ENCODE measurements at regions not wholly inside any gene's neighbourhood (a gene's known extent, or its start where the extent isn't known, plus 50 kb on each side); places are given as distances from the start of the nearest gene placed in this dataset.

DNA sequence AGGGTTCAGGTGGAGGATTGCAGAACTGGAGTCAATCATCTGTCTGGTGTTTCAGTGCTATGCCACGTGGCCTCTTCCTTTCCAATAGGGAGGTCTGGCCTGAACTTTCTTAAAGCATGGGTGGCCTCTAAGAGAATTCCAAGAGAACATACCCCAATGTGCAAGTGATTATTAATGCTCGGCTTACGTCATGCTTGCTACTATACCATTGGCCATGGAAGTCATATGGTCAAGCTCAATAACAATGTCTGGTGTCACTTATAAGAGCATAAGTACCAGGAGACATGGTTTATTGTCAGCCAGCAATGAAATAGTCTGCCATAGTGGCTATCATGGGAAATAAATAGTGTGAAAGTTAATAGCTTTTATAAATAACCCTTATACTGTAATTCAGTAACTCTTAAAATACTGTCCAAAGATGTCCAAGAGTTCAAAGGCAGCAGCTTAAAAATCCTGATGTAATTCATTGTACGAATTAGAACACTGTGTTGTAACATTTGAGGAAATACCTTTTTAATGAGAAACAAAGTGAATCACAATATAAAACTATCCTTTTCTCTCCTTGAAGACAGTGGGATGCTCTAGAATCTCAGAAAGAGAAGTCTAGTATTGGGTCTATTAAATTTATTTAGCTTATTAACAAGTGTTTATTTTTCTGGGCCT is 355.4 kb upstream of the PRR16 start:
- no peak for TF ChIP-seq POLR2A (IDR thresholded peaks at IDR 0.05)
- TF ChIP-seq, protein P1, sequence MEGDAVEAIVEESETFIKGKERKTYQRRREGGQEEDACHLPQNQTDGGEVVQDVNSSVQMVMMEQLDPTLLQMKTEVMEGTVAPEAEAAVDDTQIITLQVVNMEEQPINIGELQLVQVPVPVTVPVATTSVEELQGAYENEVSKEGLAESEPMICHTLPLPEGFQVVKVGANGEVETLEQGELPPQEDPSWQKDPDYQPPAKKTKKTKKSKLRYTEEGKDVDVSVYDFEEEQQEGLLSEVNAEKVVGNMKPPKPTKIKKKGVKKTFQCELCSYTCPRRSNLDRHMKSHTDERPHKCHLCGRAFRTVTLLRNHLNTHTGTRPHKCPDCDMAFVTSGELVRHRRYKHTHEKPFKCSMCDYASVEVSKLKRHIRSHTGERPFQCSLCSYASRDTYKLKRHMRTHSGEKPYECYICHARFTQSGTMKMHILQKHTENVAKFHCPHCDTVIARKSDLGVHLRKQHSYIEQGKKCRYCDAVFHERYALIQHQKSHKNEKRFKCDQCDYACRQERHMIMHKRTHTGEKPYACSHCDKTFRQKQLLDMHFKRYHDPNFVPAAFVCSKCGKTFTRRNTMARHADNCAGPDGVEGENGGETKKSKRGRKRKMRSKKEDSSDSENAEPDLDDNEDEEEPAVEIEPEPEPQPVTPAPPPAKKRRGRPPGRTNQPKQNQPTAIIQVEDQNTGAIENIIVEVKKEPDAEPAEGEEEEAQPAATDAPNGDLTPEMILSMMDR (IDR thresholded peaks at IDR 0.05) = no peak
